B cell (primary cell): ENCODE measurements at regions not wholly inside any gene's neighbourhood (a gene's known extent, or its start where the extent isn't known, plus 50 kb on each side); places are given as distances from the start of the nearest gene placed in this dataset.

Experiments
- ATAC-seq: fragments of 200-7000 bp; cut with Tn5 transposase; one replicate; pipeline ENCODE4 v1.10.0; 2021; ENCODE audit warnings: low read depth, mild to moderate bottlenecking, moderate number of reproducible peaks, moderate library complexity
- CTCF ChIA-PET: fragments of 350-600 bp; sonication (Branson Sonifier 250); formaldehyde crosslinking; loops from one replicate; lab custom pipeline; 2021; ENCODE audit warnings: antibody characterized with exemption, inconsistent platforms; lab: Charles Lee
- POLR2A ChIA-PET: fragments of 350-600 bp; sonication (Branson Sonifier 250); formaldehyde crosslinking; loops from one replicate; lab custom pipeline; 2021; ENCODE audit warnings: antibody characterized with exemption; lab: Charles Lee
- DNase-seq: peaks from one replicate; pipeline ENCODE4 v3.0.0; 2013
- H2AFZ ChIP-seq: 2 replicates; pipeline ENCODE4 v1.6.1; 2012; ENCODE audit warnings: mild to moderate bottlenecking, low read depth, low read length; ENCODE audit not compliant: insufficient read depth, poor library complexity, severe bottlenecking
- H3K27ac ChIP-seq, 2 donors: 1 replicate in 1 of 2; 2 replicates in 1 of 2; pipeline ENCODE4 v1.5.1; 2012 to 2013; ENCODE audit warnings: low read length in 2 of 2, mild to moderate bottlenecking in 2 of 2, moderate library complexity in 1 of 2
- H3K27me3 ChIP-seq, 4 experiments: fragments of 200-600 bp in 1 of 4; sonication (generic) in 1 of 4; replicated peaks in 1 of 4; 1 replicate in 2 of 4; 2 replicates in 2 of 4; pipeline versions ENCODE4 v1.6.1 to v1.7.0; 2013 to 2016; ENCODE audit warnings: low read length in 3 of 4, mild to moderate bottlenecking in 2 of 4, mixed read lengths in 1 of 4, moderate library complexity in 1 of 4; ENCODE audit not compliant: insufficient read depth in 4 of 4, control insufficient read depth in 3 of 4; ENCODE audit errors: control extremely low read depth in 1 of 4
- H3K36me3 ChIP-seq, 2 experiments: replicated peaks in 1 of 2; 1 replicate in 1 of 2; 2 replicates in 1 of 2; pipeline versions ENCODE4 v1.6.1 to v1.7.1; 2013; ENCODE audit warnings: low read length in 1 of 2; ENCODE audit not compliant: insufficient read depth in 2 of 2, control insufficient read depth in 1 of 2; ENCODE audit errors: control extremely low read depth in 1 of 2, extremely low read depth in 1 of 2
- H3K4me1 ChIP-seq, 2 donors: fragments of 200-600 bp in 1 of 2; sonication (generic) in 1 of 2; 1 replicate in 1 of 2; 2 replicates in 1 of 2; pipeline versions ENCODE4 v1.5.1 to v1.6.1; 2013 to 2017; ENCODE audit warnings: low read length in 2 of 2; ENCODE audit not compliant: control insufficient read depth in 2 of 2, insufficient read depth in 2 of 2
- H3K4me2 ChIP-seq: replicated peaks from 2 replicates; pipeline ENCODE3; 2012; ENCODE audit warnings: mild to moderate bottlenecking, low read depth, low read length; ENCODE audit not compliant: poor library complexity, severe bottlenecking
- H3K4me3 ChIP-seq, 5 experiments: fragments of 200-600 bp in 1 of 5; sonication (generic) in 1 of 5; 1 replicate in 3 of 5; 2 replicates in 2 of 5; pipeline versions ENCODE4 v1.5.1 to v1.7.0; 2011 to 2016; ENCODE audit warnings: low read length in 4 of 5, mild to moderate bottlenecking in 4 of 5, low read depth in 2 of 5, control low read depth in 1 of 5, moderate library complexity in 1 of 5; ENCODE audit not compliant: insufficient read depth in 1 of 5; ENCODE audit errors: control extremely low read depth in 1 of 5, extremely low read depth in 1 of 5
- H3K79me2 ChIP-seq: fragments of 200-600 bp; sonication (generic); one replicate; pipeline ENCODE4 v1.6.0; 2016; ENCODE audit warnings: low read length; ENCODE audit not compliant: control insufficient read depth, insufficient read depth
- H3K9ac ChIP-seq: fragments of 200-600 bp; sonication (generic); 2 replicates; pipeline ENCODE4 v1.6.1; 2017; ENCODE audit warnings: mild to moderate bottlenecking, low read length, moderate library complexity
- H3K9me3 ChIP-seq, 3 donors: one replicate each; pipeline versions ENCODE4 v1.6.1 to v1.7.1; 2013; ENCODE audit warnings: low read length in 2 of 3; ENCODE audit not compliant: control insufficient read depth in 2 of 3, insufficient read depth in 1 of 3; ENCODE audit errors: control extremely low read depth in 1 of 3
- H4K20me1 ChIP-seq: 2 replicates; pipeline ENCODE4 v1.6.0; 2012; ENCODE audit warnings: mild to moderate bottlenecking, low read length; ENCODE audit not compliant: insufficient read depth, control insufficient read depth, poor library complexity, severe bottlenecking
- H3K27ac Mint-ChIP-seq: one replicate; pipeline ENCODE4 v1.8.0; 2021; ENCODE audit warnings: mixed read lengths
- H3K27me3 Mint-ChIP-seq: one replicate; pipeline ENCODE4 v1.8.0; 2021; ENCODE audit warnings: mixed read lengths
- H3K4me1 Mint-ChIP-seq: one replicate; pipeline ENCODE4 v1.8.0; 2021; ENCODE audit warnings: mixed read lengths
- H3K4me3 Mint-ChIP-seq: one replicate; pipeline ENCODE4 v1.8.0; 2021; ENCODE audit warnings: mixed read lengths
- H3K9me3 Mint-ChIP-seq: one replicate; pipeline ENCODE4 v1.8.0; 2022; ENCODE audit warnings: mixed read lengths; ENCODE audit not compliant: insufficient read depth
- EZH2 ChIP-seq: IDR thresholded peaks from 2 replicates; pipeline ENCODE4 v1.6.1; 2012; ENCODE audit warnings: borderline replicate concordance, low read depth, mild to moderate bottlenecking, moderate library complexity, low read length; ENCODE audit not compliant: insufficient read depth, poor library complexity, severe bottlenecking
- WGBS: methylation state at CpG from one replicate; pipeline ENCODE4 v1.1.5; 2013; ENCODE audit warnings: missing lambda C conversion rate; ENCODE audit not compliant: insufficient coverage; 5-methylcytosine and 5-hydroxymethylcytosine counted together
- intact Hi-C: fragments of 100-400 bp; cut with micrococcal nuclease; formaldehyde crosslinking; loops from one replicate; pipeline ENCODE4 v1.10.0; 2022
- TF ChIP-seq, protein P1 (sequence below): fragments of 200-600 bp; IDR thresholded peaks from one replicate; pipeline ENCODE4 v1.8.0; 2022; ENCODE audit warnings: antibody characterized with exemption, mild to moderate bottlenecking

DNA sequence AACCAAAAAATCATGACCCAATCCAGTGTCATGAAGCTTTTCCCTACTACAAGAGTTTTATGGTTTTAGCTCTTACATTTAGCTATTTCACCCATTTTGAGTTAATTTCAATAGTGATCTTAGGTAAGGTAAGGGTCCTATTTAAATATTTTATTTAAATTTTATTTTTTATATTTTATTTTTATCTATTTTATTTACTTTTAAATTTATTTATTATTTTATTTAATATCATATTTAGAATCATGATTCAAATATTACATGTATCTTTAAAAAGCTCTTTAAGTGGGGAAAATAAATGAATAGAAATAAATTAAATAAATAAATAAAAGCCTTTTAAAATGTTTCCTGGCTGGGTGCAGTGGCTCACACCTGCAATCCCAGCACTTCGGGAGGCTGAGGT, 276.0 kb downstream of the SKIDA1 start:
- H2AFZ ChIP-seq, result no peak overlapping the region
- CTCF ChIA-PET, result no interaction called here
- H3K27ac Mint-ChIP-seq, result no peak overlapping the region
- no peaks in the 10 kb centered on the region for H3K4me1 Mint-ChIP-seq
- no peaks in the 10 kb centered on the region for H3K27me3 Mint-ChIP-seq
- H3K9me3 Mint-ChIP-seq, result peaks cover 2% of the 10 kb centered on the region
- no peak overlapping the region for H3K4me3 Mint-ChIP-seq
- no peaks in the 10 kb centered on the region for H3K36me3 ChIP-seq
- H3K27ac ChIP-seq, result no peak overlapping the region
- no peaks in the 10 kb centered on the region for H4K20me1 ChIP-seq
- no peak overlapping the region for H3K4me2 ChIP-seq
- intact Hi-C loops, result no loop called here
- no peak overlapping the region for H3K9ac ChIP-seq
- no peaks in the 10 kb centered on the region for H3K27me3 ChIP-seq
- H3K79me2 ChIP-seq, result no peaks in the 10 kb centered on the region
- TF ChIP-seq EZH2, result no peak
- TF ChIP-seq, protein P1, sequence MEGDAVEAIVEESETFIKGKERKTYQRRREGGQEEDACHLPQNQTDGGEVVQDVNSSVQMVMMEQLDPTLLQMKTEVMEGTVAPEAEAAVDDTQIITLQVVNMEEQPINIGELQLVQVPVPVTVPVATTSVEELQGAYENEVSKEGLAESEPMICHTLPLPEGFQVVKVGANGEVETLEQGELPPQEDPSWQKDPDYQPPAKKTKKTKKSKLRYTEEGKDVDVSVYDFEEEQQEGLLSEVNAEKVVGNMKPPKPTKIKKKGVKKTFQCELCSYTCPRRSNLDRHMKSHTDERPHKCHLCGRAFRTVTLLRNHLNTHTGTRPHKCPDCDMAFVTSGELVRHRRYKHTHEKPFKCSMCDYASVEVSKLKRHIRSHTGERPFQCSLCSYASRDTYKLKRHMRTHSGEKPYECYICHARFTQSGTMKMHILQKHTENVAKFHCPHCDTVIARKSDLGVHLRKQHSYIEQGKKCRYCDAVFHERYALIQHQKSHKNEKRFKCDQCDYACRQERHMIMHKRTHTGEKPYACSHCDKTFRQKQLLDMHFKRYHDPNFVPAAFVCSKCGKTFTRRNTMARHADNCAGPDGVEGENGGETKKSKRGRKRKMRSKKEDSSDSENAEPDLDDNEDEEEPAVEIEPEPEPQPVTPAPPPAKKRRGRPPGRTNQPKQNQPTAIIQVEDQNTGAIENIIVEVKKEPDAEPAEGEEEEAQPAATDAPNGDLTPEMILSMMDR, result no peak
- DNase-seq, result no peak
- POLR2A ChIA-PET, result no interaction called here
- ATAC-seq, result no peak
- WGBS, result no CpG with 5 or more reads among the region's 1 CpG
- H3K4me1 ChIP-seq, result no peaks in the 10 kb centered on the region
- H3K4me3 ChIP-seq, result no peak overlapping the region
- H3K9me3 ChIP-seq, result peaks cover 0 to 10% (median 0%) of the 10 kb centered on the region in 3 donors

DNA sequence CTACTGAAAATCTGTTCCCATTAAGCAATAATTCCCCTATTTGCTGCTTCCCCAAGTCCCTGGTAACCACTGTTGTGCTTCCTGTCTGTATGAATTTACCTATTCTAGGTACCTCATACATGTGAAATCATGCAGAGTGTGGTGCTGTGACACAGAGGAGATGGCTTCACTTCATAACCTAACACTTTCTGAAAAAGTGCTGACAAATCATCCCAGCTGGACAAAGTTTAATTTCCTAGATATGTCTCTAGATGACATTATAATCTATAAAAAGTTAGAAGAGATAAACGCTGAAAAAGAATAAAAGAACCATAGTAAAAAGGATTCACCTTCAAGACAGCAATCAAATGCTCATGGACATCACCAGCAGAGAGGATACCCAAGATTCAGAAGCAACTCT, 277.9 kb downstream of the SKIDA1 start:
- H3K27me3 ChIP-seq, result no peaks in the 10 kb centered on the region
- H3K9me3 ChIP-seq, result peaks cover 0 to 6% (median 0%) of the 10 kb centered on the region in 3 donors
- Mint-ChIP-seq H3K27me3 (no peaks in the 10 kb centered on the region), H3K27ac (no peak overlapping the region), H3K4me3 (no peak overlapping the region), H3K9me3 (peaks cover 2% of the 10 kb centered on the region), H3K4me1 (no peaks in the 10 kb centered on the region)
- no peak overlapping the region for H2AFZ ChIP-seq
- no peak overlapping the region for H3K4me2 ChIP-seq
- H3K4me3 ChIP-seq, result no peak overlapping the region
- H3K9ac ChIP-seq, result no peak overlapping the region
- no peaks in the 10 kb centered on the region for H3K36me3 ChIP-seq
- DNase-seq (no peak), ATAC-seq (no peak)
- H4K20me1 ChIP-seq, result no peaks in the 10 kb centered on the region
- ChIA-PET CTCF (no interaction called here), POLR2A (no interaction called here)
- H3K4me1 ChIP-seq, result no peaks in the 10 kb centered on the region
- TF ChIP-seq, protein P1, result no peak
- no peak for TF ChIP-seq EZH2
- no peak overlapping the region for H3K27ac ChIP-seq
- no CpG with 5 or more reads among the region's 1 CpG for WGBS
- H3K79me2 ChIP-seq, result no peaks in the 10 kb centered on the region
- intact Hi-C loops, result no loop called here
